ENCODE measurements at regions not wholly inside any gene's neighbourhood (a gene's known extent, or its start where the extent isn't known, plus 50 kb on each side); places are given as distances from the start of the nearest gene placed in this dataset.

DNA sequence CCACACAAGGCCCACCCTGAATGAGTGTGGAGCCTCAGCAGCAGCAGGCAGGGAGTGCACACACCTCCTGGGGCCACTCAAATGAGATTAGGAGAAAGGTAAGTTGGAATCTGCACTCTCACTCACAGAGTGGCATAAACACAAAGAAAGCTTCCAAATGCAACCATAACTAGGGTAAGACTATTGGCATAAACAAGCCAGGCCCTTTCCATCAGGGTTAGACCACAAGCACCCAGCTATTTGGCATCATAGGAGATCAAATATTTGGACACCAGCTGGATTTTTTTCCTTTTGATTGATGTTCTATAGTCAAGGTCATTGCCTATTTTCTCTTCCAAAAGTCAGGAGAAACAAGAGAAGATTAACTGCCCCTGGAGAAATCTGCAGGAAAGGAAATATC, 471.5 kb downstream of the TXNL1 start:
- TF ChIP-seq YY1 (IDR thresholded peaks at IDR 0.05; ENCODE audit: insufficient read depth, insufficient read length) (no peak), SUZ12 (IDR thresholded peaks at IDR 0.05; ENCODE audit: extremely low read depth, insufficient read depth, insufficient read length) (no peak), ZNF274 (IDR thresholded peaks at IDR 0.05; ENCODE audit: low read depth, low read length) (no peak)
